Naive thymus-derived CD8-positive, alpha-beta T cell (primary cell): ENCODE measurements at regions not wholly inside any gene's neighbourhood (a gene's known extent, or its start where the extent isn't known, plus 50 kb on each side); places are given as distances from the start of the nearest gene placed in this dataset.

Experiments used
- ATAC-seq, 2 donors: fragments of 150-1000 bp; cut with Tn5 transposase in 1 of 2; sonication (Bioruptor Pico), chemical (Tn5 transposase) in 1 of 2; 1 replicate in 1 of 2; 2 replicates in 1 of 2; pipeline ENCODE4 v1.10.0; 2021; ENCODE audit warnings: mild to moderate bottlenecking in 2 of 2, moderate library complexity in 2 of 2
- POLR2A ChIA-PET: fragments of 350-600 bp; sonication (Branson Sonifier 250); formaldehyde crosslinking; loops from one replicate; lab custom pipeline; 2021; ENCODE audit warnings: antibody characterized with exemption; lab: Charles Lee
- DNase-seq, 10 donors: peaks; one replicate each; pipeline versions ENCODE4 v3.0.0 to v3.0.0-alpha.2; 2020 to 2022
- H3K27ac Mint-ChIP-seq, 10 donors: one replicate each; pipeline ENCODE4 v1.8.0; 2020 to 2022; ENCODE audit warnings: mild to moderate bottlenecking in 10 of 10, mixed read lengths in 10 of 10, moderate library complexity in 4 of 10, inconsistent platforms in 1 of 10
- H3K27me3 Mint-ChIP-seq, 5 donors: one replicate each; pipeline ENCODE4 v1.8.0; 2021 to 2022; ENCODE audit warnings: mixed read lengths in 5 of 5
- H3K36me3 Mint-ChIP-seq, 3 donors: one replicate each; pipeline ENCODE4 v1.8.0; 2020 to 2022; ENCODE audit warnings: mixed read lengths in 3 of 3, mild to moderate bottlenecking in 2 of 3, inconsistent platforms in 1 of 3
- H3K4me1 Mint-ChIP-seq, 4 donors: one replicate each; pipeline ENCODE4 v1.8.0; 2021 to 2022; ENCODE audit warnings: mixed read lengths in 4 of 4
- H3K4me3 Mint-ChIP-seq, 10 donors: one replicate each; pipeline ENCODE4 v1.8.0; 2020 to 2022; ENCODE audit warnings: mild to moderate bottlenecking in 10 of 10, mixed read lengths in 10 of 10, moderate library complexity in 6 of 10, inconsistent platforms in 1 of 10
- H3K9me3 Mint-ChIP-seq, 9 donors: one replicate each; pipeline ENCODE4 v1.8.0; 2020 to 2022; ENCODE audit warnings: mixed read lengths in 9 of 9, mild to moderate bottlenecking in 3 of 9, inconsistent platforms in 1 of 9, moderate library complexity in 1 of 9

GRCh38 chr10:131503992-131504391 is 192.5 kb upstream of the TCERG1L start:
- Mint-ChIP-seq H3K4me1 (no peaks in the 10 kb centered on the region), H3K27ac (no peak overlapping the region), H3K36me3 (peaks cover 0 to 25% (median 0%) of the 10 kb centered on the region in 3 donors), H3K27me3 (peaks cover 0 to 1% (median 0%) of the 10 kb centered on the region in 5 donors), H3K9me3 (peaks cover 7 to 45% (median 28%) of the 10 kb centered on the region in 9 donors), H3K4me3 (no peak overlapping the region)
- DNase-seq (no peak), ATAC-seq (no peak)
- POLR2A ChIA-PET = no interaction called here

DNA sequence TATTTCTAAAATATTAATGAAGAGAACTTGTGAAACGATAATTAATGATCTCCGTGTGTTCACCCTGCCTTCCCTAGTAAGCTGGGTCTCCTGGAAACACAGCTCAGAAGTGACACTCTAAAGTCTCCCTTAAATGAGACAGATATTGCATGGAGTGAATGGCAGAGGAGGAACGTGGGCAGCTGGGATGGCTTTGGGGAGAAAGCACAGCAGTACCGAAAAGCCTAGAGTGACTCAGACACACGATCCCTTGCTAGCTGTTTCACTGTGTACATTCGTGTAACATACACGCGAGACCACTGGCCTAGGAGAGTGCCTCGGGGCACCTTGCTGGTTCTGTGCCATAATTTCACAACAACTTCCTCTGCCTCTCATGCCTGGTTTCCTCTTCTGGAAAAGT is 199.9 kb upstream of the TCERG1L start:
- Mint-ChIP-seq H3K27me3 (peaks cover 0 to 9% (median 3%) of the 10 kb centered on the region in 5 donors), H3K9me3 (peaks cover 0 to 26% (median 6%) of the 10 kb centered on the region in 9 donors), H3K27ac (no peak overlapping the region)

GRCh38 chr10:131512852-131513251 is 201.3 kb upstream of the TCERG1L start:
- H3K9me3 Mint-ChIP-seq = peaks cover 0 to 17% (median 6%) of the 10 kb centered on the region in 9 donors

More for the DNA sequence above, 199.9 kb upstream of the TCERG1L start:
- no peak overlapping the region for H3K4me3 Mint-ChIP-seq
- H3K4me1 Mint-ChIP-seq = no peaks in the 10 kb centered on the region
- POLR2A ChIA-PET = no interaction called here
- no peak for ATAC-seq
- DNase-seq = no peak
- peaks cover 0 to 10% (median 0%) of the 10 kb centered on the region in 3 donors for H3K36me3 Mint-ChIP-seq

DNA sequence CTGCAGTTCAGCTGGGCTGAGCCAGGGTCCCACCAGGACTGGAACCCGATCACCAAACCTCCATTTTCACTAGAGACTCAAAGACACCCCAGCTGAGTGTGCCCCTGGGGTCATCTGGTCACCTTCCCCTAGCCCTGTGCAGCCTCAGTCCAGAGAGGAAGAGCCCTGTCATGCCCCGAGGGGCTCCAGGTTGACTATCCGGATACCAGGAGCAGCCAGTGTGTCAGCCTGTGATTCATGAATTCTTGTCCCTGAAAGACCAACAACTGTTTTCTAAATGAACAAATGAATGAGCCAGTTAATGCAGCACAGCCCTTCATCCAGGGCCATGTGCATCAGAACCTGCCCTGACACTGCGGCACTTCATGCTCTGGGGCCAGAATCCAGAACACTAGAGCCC is 201.9 kb upstream of the TCERG1L start:
- POLR2A ChIA-PET = no interaction called here
- peaks cover 0 to 25% (median 4%) of the 10 kb centered on the region in 5 donors for H3K27me3 Mint-ChIP-seq
- no peak overlapping the region for H3K27ac Mint-ChIP-seq
- DNase-seq = no peak
- no peaks in the 10 kb centered on the region for H3K4me1 Mint-ChIP-seq
- no peak for ATAC-seq
- peaks cover 0 to 13% (median 6%) of the 10 kb centered on the region in 9 donors for H3K9me3 Mint-ChIP-seq
- H3K4me3 Mint-ChIP-seq = no peak overlapping the region
- peaks cover 0 to 10% (median 0%) of the 10 kb centered on the region in 3 donors for H3K36me3 Mint-ChIP-seq

More at GRCh38 chr10:131512852-131513251, 201.3 kb upstream of the TCERG1L start:
- DNase-seq (no peak), ATAC-seq (no peak)
- no peak overlapping the region for H3K4me3 Mint-ChIP-seq
- peaks cover 0 to 10% (median 0%) of the 10 kb centered on the region in 3 donors for H3K36me3 Mint-ChIP-seq
- H3K27ac Mint-ChIP-seq = no peak overlapping the region
- POLR2A ChIA-PET = no interaction called here
- peaks cover 0 to 20% (median 3%) of the 10 kb centered on the region in 5 donors for H3K27me3 Mint-ChIP-seq
- H3K4me1 Mint-ChIP-seq = no peaks in the 10 kb centered on the region

DNA sequence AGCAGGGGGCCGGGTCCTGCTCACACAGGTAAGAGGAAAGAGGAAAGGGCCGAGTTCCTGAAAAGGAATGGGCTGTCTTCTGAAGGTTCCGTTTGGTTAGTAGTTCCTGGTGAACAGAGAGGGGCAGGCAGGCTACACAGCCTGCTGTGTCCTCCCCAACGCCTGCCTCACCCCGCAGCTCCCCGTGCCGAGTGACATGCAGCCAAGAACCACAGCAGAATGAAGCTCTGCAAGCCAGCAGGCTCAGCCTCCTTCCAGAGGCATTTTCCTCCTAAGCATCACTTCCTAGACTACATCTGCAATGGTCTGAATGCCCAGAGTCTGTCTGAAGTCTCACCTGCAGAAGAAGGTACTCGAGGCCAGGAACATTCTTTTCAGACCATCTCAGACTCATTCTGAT is 202.4 kb upstream of the TCERG1L start:
- DNase-seq = no peak
- H3K27ac Mint-ChIP-seq = no peak overlapping the region
- no peaks in the 10 kb centered on the region for H3K4me1 Mint-ChIP-seq
- peaks cover 0 to 25% (median 4%) of the 10 kb centered on the region in 5 donors for H3K27me3 Mint-ChIP-seq
- H3K36me3 Mint-ChIP-seq = peaks cover 0 to 9% (median 0%) of the 10 kb centered on the region in 3 donors
- POLR2A ChIA-PET = no interaction called here
- H3K4me3 Mint-ChIP-seq = no peak overlapping the region
- H3K9me3 Mint-ChIP-seq = peaks cover 0 to 12% (median 4%) of the 10 kb centered on the region in 9 donors
- no peak for ATAC-seq

- Mint-ChIP-seq H3K36me3 (peaks cover 0 to 4% (median 0%) of the 10 kb centered on the region in 3 donors), H3K4me1 (no peaks in the 10 kb centered on the region)
- no peak for ATAC-seq
These were observed 202.9 kb upstream of the TCERG1L start for GRCh38 chr10:131514454-131514853.

DNA sequence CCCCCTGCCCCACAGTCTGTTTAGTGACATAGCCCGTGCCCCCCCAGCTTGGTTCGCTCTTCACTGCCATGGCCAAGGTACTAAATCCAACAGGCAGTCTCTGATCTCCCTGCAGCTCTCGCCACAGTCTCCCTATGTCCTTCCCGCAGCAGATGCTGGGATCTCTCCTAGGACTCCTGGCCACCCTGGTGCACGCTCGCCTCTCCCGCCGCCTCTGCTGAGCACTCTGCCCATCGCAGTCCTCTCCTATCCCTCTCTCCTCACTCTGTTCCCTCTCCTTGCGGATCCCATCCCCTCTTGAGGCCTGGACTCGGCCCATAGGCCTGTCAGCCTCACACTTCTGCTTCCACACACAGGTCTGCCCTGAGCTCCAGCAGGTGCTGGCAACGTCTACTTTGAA is 204.8 kb upstream of the TCERG1L start:
- DNase-seq = no peak
- POLR2A ChIA-PET = no interaction called here
- Mint-ChIP-seq H3K4me1 (no peaks in the 10 kb centered on the region), H3K9me3 (peaks cover 0 to 5% (median 0%) of the 10 kb centered on the region in 9 donors), H3K36me3 (no peaks in the 10 kb centered on the region), H3K4me3 (no peak overlapping the region), H3K27me3 (peaks cover 0 to 23% (median 5%) of the 10 kb centered on the region in 5 donors), H3K27ac (peak overlapping the region in 1 of 10 donors; percentile 15)
- ATAC-seq = no peak

More at GRCh38 chr10:131514454-131514853, 202.9 kb upstream of the TCERG1L start:
- H3K4me3 Mint-ChIP-seq = no peak overlapping the region
- peaks cover 0 to 7% (median 2%) of the 10 kb centered on the region in 9 donors for H3K9me3 Mint-ChIP-seq
- H3K27ac Mint-ChIP-seq = no peak overlapping the region
- no peak for DNase-seq
- POLR2A ChIA-PET = no interaction called here
- H3K27me3 Mint-ChIP-seq = peaks cover 0 to 23% (median 7%) of the 10 kb centered on the region in 5 donors

DNA sequence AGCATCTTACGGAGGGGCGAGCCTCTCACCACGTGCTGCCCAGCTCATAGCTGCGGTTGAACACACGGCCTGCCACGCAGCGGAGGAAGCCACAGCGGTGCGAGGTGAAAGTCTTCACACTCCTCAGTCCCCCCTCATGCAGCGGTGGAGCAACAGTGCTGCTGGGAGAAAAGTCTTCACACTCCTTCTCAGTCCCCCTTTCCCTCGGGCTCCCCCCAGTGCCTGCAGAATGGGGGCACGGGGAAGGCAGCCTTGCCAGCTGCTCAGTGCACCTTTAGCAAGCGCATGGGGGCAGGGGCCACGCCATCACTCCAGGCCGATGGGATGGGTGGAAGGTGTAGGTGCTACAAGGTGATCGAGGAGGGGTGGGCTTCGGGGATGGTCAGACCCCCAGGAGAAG is 206.3 kb upstream of the TCERG1L start:
- POLR2A ChIA-PET = no interaction called here
- no peaks in the 10 kb centered on the region for H3K36me3 Mint-ChIP-seq
- no peak for DNase-seq

DNA sequence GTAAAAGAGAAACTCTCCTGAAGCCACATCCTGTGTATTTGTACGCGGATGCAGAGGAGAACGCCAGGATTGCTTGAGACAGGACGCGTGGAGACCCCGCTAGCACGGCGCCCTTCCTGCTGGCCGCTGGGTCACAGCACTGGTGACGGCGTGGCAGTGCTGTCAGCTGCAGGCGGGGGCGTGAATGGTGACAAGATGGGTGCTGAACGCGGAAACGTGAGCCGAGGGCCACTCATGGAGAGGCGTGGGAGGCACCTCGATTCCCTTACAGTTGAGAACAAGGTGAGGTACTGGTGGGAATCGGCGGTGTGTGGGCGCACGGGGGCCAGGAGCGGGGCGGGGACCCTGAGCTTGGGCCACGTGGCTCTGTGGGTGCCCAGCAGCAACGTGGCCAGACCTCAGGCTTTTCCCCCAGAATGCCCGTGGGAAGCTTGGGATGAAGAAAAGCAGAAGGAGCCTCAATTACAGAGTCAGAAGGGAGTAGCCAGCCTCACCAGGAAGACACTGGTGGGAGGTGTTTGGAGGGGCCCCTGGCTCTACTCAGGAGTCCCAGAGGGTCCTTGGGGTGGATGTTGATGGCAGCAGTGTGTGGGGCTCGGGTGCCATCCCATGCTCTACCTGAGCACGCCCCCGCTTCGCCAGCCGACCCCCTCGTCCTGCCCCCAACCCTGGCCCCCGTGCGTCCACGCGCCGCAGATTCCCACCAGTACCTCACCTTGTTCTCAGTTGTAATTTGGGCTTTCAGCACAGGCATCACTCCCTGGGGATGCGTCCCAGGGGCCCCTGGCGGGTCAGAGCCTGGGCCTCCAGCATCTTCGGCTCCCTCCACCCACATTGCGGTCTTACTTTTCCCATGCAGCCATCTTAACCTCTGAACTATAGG is 208.4 kb upstream of the TCERG1L start:
- peaks cover 0 to 5% (median 2%) of the 10 kb centered on the region in 9 donors for H3K9me3 Mint-ChIP-seq
- no peak for DNase-seq
- H3K36me3 Mint-ChIP-seq = no peaks in the 10 kb centered on the region
- no peak for ATAC-seq
- H3K27ac Mint-ChIP-seq = peak overlapping the region in 1 of 10 donors; percentile 65
- peaks cover 0 to 26% (median 3%) of the 10 kb centered on the region in 5 donors for H3K27me3 Mint-ChIP-seq
- no peak overlapping the region for H3K4me3 Mint-ChIP-seq
- no peaks in the 10 kb centered on the region for H3K4me1 Mint-ChIP-seq
- POLR2A ChIA-PET = no interaction called here

More for the DNA sequence above, 206.3 kb upstream of the TCERG1L start:
- Mint-ChIP-seq H3K27me3 (peaks cover 0 to 23% (median 5%) of the 10 kb centered on the region in 5 donors), H3K4me1 (no peaks in the 10 kb centered on the region), H3K9me3 (peaks cover 0 to 5% (median 0%) of the 10 kb centered on the region in 9 donors), H3K4me3 (no peak overlapping the region), H3K27ac (no peak overlapping the region)
- no peak for ATAC-seq

DNA sequence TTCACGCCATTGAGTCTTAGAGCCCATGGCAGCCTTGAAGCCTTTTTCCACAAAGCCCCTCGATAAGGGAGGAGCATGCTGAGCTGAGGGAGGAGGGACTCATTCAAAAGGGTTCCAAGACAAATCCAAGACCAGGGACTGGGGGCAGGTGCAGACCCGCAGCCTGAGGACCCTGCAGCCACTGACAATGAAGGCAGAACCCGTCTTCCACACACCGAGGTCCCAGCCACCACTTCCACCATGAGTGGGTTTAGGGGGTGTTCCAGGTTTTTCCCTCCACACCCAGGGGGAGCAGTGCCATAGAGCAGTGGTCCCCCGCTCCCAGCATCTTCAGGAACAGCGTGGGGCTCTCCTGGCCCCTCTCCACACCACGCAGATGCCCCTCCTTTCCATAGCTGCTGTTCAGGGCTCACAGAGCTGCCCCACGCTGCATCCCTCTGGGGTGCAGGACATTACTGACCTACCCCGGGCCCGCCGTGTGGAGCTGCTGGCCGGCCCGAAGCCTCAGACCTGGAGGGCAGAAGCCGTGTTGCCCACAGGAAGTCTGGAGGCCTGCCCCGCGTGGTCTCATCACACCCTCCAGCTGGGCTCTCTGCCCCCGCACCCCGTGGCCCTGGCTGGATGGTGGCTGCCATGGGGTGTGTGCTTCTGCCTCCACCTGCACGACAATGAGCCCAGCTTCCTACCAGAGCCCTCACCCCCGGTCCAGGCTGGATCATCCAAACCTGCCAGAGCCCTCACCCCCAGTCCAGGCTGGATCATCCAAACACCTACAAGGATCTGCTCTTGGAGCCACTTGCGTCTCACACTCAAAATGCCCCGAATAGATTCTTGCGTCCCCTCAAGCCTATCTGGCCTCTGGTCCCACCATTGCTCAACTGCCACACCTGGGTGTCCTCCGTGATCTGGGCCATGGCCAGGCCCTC is 220.0 kb upstream of the TCERG1L start:
- Mint-ChIP-seq H3K9me3 (peaks cover 0 to 3% (median 0%) of the 10 kb centered on the region in 9 donors), H3K36me3 (no peaks in the 10 kb centered on the region), H3K27me3 (peaks cover 0 to 1% (median 0%) of the 10 kb centered on the region in 5 donors), H3K4me1 (no peaks in the 10 kb centered on the region), H3K27ac (no peak overlapping the region), H3K4me3 (no peak overlapping the region)
- ATAC-seq (no peak), DNase-seq (no peak)
- POLR2A ChIA-PET = no interaction called here

GRCh38 chr10:131532291-131532690 is 220.8 kb upstream of the TCERG1L start:
- peaks cover 0 to 3% (median 0%) of the 10 kb centered on the region in 9 donors for H3K9me3 Mint-ChIP-seq
- no peak for ATAC-seq
- peaks cover 0 to 1% (median 0%) of the 10 kb centered on the region in 5 donors for H3K27me3 Mint-ChIP-seq
- no peak for DNase-seq
- H3K4me1 Mint-ChIP-seq = no peaks in the 10 kb centered on the region
- H3K4me3 Mint-ChIP-seq = no peak overlapping the region
- H3K36me3 Mint-ChIP-seq = no peaks in the 10 kb centered on the region
- H3K27ac Mint-ChIP-seq = no peak overlapping the region
- POLR2A ChIA-PET = no interaction called here

DNA sequence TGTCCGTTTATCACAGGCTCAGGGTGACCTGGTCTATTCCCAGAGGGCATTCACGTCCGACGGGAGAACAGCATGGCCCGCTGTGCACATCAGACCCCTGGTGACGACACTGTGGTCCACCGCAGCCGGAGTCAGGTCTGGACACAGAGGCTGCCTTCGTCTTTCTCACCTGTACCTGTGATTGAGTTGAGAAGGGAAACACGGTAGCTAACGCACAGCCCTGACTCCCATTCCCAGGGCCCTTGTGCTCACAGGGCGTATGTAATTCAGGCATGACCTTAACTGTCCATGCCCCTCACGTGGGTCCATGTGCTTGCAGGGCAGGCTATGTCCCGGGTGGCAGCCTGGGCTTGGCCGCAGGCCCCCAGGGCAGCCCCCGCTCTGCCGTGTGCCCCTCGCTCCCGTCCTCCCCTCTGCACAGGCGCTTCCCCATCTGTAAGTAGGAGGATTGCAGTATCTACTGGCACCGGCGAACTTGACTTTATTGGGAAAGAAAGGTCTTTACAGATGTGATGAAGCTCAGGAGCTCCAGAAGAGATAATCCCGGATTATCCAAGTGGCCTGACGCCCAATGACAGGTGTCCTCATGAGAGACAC is 221.3 kb upstream of the TCERG1L start:
- H3K27me3 Mint-ChIP-seq = peaks cover 0 to 1% (median 0%) of the 10 kb centered on the region in 5 donors
- H3K36me3 Mint-ChIP-seq = no peaks in the 10 kb centered on the region
- no peak overlapping the region for H3K4me3 Mint-ChIP-seq
- POLR2A ChIA-PET = no interaction called here
- H3K27ac Mint-ChIP-seq = no peak overlapping the region
- H3K4me1 Mint-ChIP-seq = no peaks in the 10 kb centered on the region
- H3K9me3 Mint-ChIP-seq = peaks cover 0 to 3% (median 0%) of the 10 kb centered on the region in 9 donors
- ATAC-seq (no peak), DNase-seq (no peak)
